Erythroblast (primary cell): ENCODE measurements at regions not wholly inside any gene's neighbourhood (a gene's known extent, or its start where the extent isn't known, plus 50 kb on each side); places are given as distances from the start of the nearest gene placed in this dataset.

Source experiments
- GATA1 ChIP-seq: IDR thresholded peaks from 2 replicates; pipeline ENCODE4 v1.6.1; 2011; ENCODE audit warnings: low read depth, mild to moderate bottlenecking, control low read depth, low read length, moderate library complexity
- POLR2A ChIP-seq: IDR thresholded peaks from 2 replicates; pipeline ENCODE4 v1.6.1; 2011; ENCODE audit warnings: mild to moderate bottlenecking, low read length

GRCh38 chr21:32829504-32829903 is 57.9 kb upstream of the PAXBP1 start:
- TF ChIP-seq POLR2A, result no peak
- no peak for TF ChIP-seq GATA1
